Bone marrow (tissue), 2 donors: ENCODE measurements at regions not wholly inside any gene's neighbourhood (a gene's known extent, or its start where the extent isn't known, plus 50 kb on each side); places are given as distances from the start of the nearest gene placed in this dataset.

Experiments used
- DNase-seq, 2 donors: peaks; one replicate each; lab custom pipeline; 2025; lab: John Stamatoyannopoulos, UW

DNA sequence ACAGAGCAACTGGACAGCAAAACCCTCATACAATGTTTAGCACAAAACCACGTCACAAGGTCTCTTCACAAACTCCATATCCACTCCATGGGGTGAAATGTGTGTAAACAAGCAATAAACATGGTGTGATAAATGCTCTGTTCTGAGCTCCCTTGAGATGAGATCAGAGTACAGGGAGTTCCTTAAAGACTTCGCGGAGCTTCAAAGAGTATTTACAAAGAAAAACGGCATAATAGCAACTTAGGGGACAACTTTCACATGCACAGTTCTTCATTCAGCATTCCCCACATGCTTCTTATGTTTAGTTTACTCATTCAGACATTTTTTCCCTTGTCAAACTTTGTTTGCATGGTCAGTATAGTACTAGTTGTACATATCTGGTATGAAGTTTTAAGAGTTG lies 52.5 kb upstream of the SUCLG2 start:
- no peak for DNase-seq

DNA sequence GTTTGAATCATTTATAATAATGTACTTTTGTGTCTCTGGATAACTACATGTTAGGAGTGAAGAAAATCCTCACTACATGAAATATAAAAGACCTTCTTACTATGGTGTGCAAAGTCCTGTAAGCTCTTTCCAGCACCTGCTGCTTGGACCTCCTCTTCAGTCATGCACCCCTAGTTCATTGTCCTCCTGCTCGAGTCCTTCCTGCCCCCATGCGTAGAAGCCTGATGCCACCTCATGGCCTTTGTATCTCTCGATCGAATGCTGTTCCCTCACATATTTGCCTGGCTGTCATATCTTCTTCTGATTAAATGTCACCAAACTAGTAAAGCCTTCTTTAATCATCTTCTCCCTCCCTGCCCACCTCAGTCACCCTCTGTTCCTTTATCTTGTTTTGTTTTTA lies 49.9 kb upstream of the SUCLG2 start:
- no peak for DNase-seq
